ENCODE measurements at regions not wholly inside any gene's neighbourhood (a gene's known extent, or its start where the extent isn't known, plus 50 kb on each side); places are given as distances from the start of the nearest gene placed in this dataset.

DNA sequence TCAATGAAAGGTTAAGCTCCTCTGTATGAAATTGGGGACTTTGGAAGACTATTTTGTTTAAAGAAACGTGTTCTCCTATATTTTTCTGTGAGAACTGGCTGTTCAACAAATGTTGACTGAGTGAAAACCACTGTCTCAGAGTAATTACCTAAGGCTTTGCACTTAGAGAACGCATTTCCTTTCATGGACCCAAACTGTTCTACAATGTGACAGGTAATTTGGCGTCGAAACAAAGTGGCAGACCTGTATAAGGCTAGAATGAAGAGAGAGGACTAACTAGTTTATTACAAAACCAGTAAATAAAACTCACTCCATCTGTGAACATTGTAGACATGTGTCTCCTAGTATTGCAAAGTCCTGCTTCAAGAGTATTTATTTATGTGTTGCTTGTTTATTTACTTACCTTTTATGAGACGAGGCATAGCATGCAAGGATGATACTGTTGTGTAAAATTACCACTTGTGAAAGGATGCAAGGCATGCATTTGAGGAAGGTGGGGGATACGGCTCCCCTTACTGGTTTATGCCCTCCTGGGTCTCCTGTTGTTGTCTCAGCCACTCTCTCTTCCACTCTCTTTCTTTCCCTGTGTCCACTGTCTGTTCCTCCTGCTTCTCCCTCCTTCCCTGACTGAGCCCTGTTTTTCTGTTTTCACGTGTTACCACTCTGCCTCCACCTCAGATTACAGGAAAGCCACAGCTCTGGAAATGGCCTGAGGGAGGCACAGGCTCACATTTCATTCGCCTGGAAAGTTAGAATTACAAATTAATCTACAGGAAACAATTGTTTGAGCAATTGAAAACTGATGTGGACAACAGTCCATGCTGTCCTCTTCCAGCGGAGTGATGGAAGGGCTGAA lies 444.0 kb upstream of the ZNF608 start:
- intact Hi-C loops (cut with DNase I; ENCODE audit: low total_unique reads), result no loop called here
- no peak for DNase-seq (ENCODE audit: low spot score in 2 of 2)
- 61 to 67% methylated on average over 9 of the region's 9 CpGs for WGBS, 2 donors
- H3K4me3 ChIP-seq (ENCODE audit: low read depth, poor library complexity, severe bottlenecking), result no peak overlapping the region
- TF ChIP-seq, protein P1, sequence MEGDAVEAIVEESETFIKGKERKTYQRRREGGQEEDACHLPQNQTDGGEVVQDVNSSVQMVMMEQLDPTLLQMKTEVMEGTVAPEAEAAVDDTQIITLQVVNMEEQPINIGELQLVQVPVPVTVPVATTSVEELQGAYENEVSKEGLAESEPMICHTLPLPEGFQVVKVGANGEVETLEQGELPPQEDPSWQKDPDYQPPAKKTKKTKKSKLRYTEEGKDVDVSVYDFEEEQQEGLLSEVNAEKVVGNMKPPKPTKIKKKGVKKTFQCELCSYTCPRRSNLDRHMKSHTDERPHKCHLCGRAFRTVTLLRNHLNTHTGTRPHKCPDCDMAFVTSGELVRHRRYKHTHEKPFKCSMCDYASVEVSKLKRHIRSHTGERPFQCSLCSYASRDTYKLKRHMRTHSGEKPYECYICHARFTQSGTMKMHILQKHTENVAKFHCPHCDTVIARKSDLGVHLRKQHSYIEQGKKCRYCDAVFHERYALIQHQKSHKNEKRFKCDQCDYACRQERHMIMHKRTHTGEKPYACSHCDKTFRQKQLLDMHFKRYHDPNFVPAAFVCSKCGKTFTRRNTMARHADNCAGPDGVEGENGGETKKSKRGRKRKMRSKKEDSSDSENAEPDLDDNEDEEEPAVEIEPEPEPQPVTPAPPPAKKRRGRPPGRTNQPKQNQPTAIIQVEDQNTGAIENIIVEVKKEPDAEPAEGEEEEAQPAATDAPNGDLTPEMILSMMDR (IDR thresholded peaks at IDR 0.05), result no peak
- TF ChIP-seq POLR2A (IDR thresholded peaks at IDR 0.05), result no peak

DNA sequence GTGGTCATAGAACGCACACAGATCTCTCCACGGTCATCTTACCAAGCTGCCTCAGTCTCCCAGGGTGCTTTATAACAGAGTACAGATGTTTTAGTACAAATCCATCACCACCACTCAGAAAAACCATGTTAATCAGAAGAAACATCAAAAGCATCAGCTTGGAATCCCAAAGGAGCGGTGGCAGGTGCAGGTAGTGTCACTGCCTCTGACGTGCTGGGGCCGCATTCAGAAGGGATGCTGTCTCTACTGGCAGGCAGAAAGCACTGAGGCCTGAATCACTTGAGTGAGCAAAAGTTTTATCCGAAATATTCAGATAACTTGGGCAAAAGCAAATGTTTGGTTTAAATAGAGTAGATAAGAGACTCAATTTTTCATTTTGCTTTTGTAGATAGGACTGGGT lies 448.4 kb upstream of the ZNF608 start:
- no peak for DNase-seq (ENCODE audit: low spot score in 2 of 2)
- no peak overlapping the region for H3K4me3 ChIP-seq (ENCODE audit: low read depth, poor library complexity, severe bottlenecking)
- TF ChIP-seq, protein P1 (IDR thresholded peaks at IDR 0.05), result no peak
- no peak for TF ChIP-seq POLR2A (IDR thresholded peaks at IDR 0.05)
- intact Hi-C loops (cut with DNase I; ENCODE audit: low total_unique reads), result no loop called here
- WGBS, 2 donors, result 96 to 99% methylated on average over 6 of the region's 6 CpGs

DNA sequence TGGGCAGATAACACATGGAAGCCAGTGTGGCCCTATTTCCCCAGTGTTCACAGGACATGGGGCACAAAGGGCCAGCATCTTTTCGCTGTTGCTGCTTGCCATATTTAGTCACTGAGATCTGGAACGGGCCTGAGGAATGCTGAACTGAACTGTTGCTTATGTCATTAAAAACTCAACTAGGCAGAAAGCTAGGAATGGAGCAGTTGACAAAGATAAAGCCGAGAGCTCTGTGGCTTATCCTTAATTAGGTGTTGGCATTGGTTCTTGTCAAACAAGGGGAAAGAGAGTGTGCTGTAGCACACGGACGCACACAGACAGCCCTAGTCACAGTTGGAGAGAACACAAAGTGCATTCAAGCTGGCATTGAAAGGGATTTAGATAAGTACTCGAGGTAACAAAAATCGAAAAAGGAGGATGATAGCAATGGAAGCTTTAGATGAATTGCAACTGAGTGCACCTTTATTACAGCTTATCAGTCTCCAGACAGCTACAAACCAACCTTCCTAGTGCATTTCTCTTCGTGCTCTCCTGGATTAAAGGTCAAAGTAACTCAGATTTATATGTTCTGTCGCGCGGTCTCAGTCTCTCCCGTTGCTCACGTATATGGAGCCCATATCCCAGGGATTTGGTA lies 450.2 kb upstream of the ZNF608 start:
- TF ChIP-seq, protein P1 (IDR thresholded peaks at IDR 0.05), result no peak
- no peak for TF ChIP-seq POLR2A (IDR thresholded peaks at IDR 0.05)
- WGBS, 2 donors, result 87 to 88% methylated on average over 13 of the region's 13 CpGs
- no peak overlapping the region for H3K4me3 ChIP-seq (ENCODE audit: low read depth, poor library complexity, severe bottlenecking)
- no peak for DNase-seq (ENCODE audit: low spot score in 2 of 2)
- intact Hi-C loops (cut with DNase I; ENCODE audit: low total_unique reads), result no loop called here

DNA sequence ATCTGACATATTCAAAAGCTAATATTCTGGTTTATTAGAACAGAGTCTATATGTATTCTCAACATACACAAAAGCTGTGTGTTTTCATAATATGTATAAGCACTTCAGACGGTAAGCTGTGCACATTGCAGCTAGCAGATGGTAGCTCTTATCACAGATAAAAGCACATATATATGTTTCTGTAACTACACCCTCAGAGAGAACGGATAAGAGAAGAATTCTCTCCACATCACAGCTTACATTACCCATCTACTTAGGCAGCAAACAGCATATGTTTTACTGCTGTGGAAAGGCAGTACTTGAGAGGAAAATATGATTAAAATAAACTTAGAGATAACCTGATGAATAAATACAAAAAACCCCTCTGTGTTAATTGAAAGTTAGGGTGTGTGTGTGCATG lies 450.9 kb upstream of the ZNF608 start:
- intact Hi-C loops (cut with DNase I; ENCODE audit: low total_unique reads), result no loop called here
- H3K4me3 ChIP-seq (ENCODE audit: low read depth, poor library complexity, severe bottlenecking), result no peak overlapping the region
- no peak for TF ChIP-seq POLR2A (IDR thresholded peaks at IDR 0.05)
- TF ChIP-seq, protein P1 (IDR thresholded peaks at IDR 0.05), result no peak

DNA sequence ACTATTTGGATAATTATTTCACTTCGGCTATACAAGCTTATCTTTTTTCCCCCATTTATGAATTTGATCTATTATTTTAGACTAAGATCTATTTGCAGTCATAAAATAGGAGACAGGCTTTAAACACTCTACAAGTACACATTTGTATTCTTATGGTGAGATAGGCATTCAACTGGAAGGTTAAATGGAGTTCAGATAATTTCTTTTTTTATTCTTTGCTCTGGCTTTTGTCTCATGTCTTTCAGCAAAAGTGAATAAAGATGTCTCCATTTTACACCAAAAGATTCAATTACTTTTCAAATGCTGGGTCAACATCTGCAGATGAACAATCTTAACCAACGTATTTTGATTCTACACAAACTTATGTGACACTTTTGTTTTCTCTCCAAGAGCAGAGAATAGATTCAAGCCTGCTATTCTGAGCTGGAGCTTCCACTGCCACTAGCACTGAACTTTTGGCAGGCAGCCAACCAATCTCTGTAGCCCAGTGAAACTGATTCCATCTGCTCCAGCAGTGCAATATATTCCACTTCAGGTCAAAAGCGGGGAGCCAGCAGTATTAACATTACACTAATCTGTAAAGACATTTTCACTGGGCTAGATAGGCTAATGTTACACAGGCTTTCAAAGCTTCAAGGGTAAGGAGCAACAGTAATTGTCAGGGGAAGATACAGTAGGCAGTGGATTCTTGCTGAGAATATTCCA lies 452.0 kb upstream of the ZNF608 start:
- TF ChIP-seq, protein P1 (IDR thresholded peaks at IDR 0.05), result no peak
- no peak for TF ChIP-seq POLR2A (IDR thresholded peaks at IDR 0.05)
- intact Hi-C loops (cut with DNase I; ENCODE audit: low total_unique reads), result no loop called here
- peak; percentile 38 to 91 for DNase-seq (ENCODE audit: low spot score in 2 of 2)
- no peak overlapping the region for H3K4me3 ChIP-seq (ENCODE audit: low read depth, poor library complexity, severe bottlenecking)
- WGBS, 2 donors, result 43 to 46% methylated on average over 3 of the region's 3 CpGs

More for the DNA sequence above, 450.9 kb upstream of the ZNF608 start:
- DNase-seq (ENCODE audit: low spot score in 2 of 2), result no peak
- 94% methylated on average over 2 of the region's 2 CpGs for WGBS, 2 donors

Measured in lower leg skin (tissue), 4 donors.